Cardiac fibroblast (primary cell): ENCODE measurements at regions not wholly inside any gene's neighbourhood (a gene's known extent, or its start where the extent isn't known, plus 50 kb on each side); places are given as distances from the start of the nearest gene placed in this dataset.

Source experiments
- DNase-seq, 2 donors: peaks; one replicate each; pipeline versions ENCODE4 v3.0.0 to v3.0.0-alpha.2; 2010; ENCODE audit warnings: low read depth in 2 of 2
- H3K4me3 ChIP-seq, 2 donors: replicated peaks in 1 of 2; 1 replicate in 1 of 2; 2 replicates in 1 of 2; pipeline ENCODE4 v1.5.1; 2011; ENCODE audit warnings: low read depth in 2 of 2, low read length in 2 of 2, mild to moderate bottlenecking in 2 of 2, moderate library complexity in 1 of 2
- CTCF ChIP-seq: IDR thresholded peaks from one replicate; pipeline ENCODE4 v1.5.1; 2011; ENCODE audit warnings: low read depth, mild to moderate bottlenecking, low read length, inconsistent platforms

DNA sequence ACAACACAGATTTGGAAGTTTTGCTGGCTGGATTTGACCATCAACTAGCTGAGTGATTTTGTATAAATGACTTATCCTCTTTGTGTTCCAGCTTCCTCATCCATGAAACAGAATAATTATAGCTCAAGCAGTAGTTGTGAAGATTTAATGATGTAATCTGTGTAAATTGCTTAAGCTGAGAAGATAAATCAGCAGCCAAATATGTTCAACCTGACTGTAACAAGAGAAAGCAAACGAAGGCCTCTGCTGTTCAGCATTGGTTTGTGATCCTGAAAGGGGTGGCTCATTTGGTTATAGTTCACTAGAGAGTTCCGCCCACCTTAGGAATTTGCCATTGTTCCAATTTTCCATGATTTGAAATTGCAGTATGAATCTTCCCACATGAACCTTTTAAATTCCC is 75.7 kb upstream of the CCDC112 start:
- peak; percentile 46 to 49 for DNase-seq
- no peak overlapping the region for H3K4me3 ChIP-seq
- no peak for TF ChIP-seq CTCF

- H3K4me3 ChIP-seq, result no peak overlapping the region
- DNase-seq, result no peak
- TF ChIP-seq CTCF, result no peak
Measured at GRCh38 chr5:115369430-115370144, 73.1 kb upstream of the CCDC112 start.

DNA sequence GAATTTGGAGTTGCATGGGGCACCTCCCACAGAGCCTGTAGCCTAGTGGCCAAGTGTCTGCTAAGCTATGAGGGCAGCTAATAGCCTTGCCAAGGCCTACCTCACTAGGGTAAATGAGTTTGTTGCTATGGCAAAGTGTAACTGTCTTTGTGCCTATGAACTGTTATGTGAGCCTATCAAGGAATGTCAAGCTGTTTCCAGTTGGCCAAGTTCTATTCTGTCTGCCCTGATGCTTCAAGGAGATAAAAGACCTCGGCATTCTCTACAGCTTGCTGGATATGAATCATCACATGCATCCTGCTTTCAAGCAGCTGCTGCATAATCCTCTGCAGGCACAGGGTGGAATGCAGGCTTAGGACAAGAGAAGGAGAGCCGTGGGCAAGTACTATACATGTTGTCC is 69.8 kb upstream of the CCDC112 start:
- DNase-seq, result peak; percentile 94

DNA sequence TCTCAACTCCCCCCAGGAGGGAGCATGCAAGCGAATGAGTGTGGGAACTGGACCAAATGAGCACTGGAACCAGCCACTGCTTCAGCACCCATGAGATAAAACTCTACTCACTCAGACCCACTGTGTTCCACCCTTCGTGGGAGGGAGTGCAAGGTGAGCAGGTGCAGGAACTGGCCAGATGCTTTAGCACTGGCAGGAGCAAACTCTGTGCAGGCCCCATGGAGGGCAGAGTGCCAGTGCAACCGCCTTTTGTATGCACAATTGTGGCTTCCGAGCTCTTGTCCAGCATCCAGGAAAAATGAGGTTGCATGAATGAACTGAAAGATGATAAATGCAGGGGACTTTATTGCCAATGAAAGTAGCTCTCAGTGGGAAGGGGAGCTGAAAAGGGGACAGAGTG is 67.4 kb upstream of the CCDC112 start:
- no peak for TF ChIP-seq CTCF
- H3K4me3 ChIP-seq, result no peak overlapping the region
- no peak for DNase-seq

More for the DNA sequence above, 69.8 kb upstream of the CCDC112 start:
- no peak overlapping the region for H3K4me3 ChIP-seq
- peak; percentile 3 for TF ChIP-seq CTCF

DNA sequence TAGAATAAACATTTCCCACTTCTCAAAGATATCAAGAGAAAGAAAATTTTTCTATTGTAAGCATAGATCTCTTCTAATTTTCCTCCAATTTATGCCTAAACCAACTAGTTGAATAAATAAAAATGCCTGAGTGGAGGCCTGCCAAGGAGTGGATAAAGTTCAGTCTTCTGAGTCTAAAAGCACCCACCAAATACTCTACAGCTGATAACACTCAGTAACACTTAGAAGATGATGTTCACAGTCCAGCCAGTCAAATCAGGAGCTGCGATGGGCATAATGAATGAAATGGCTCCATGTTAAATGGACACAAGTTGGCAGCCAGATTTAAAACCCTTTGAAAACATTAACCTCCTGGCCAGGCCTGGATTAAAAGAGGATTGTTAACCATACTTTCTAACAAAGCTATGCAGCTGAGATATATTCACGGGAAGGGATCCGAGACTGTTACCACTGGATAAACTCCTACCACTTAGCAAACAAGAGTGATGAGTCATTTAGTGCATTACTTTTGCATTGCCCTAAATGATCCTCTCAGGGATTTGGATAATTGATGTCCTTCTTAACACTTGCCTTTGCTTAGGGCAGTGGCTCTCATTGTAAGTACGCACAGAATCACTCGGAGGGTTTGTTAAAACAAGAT is 63.7 kb upstream of the CCDC112 start:
- H3K4me3 ChIP-seq, result no peak overlapping the region
- TF ChIP-seq CTCF, result no peak
- peak in 1 of 2 donors; percentile 21 for DNase-seq

DNA sequence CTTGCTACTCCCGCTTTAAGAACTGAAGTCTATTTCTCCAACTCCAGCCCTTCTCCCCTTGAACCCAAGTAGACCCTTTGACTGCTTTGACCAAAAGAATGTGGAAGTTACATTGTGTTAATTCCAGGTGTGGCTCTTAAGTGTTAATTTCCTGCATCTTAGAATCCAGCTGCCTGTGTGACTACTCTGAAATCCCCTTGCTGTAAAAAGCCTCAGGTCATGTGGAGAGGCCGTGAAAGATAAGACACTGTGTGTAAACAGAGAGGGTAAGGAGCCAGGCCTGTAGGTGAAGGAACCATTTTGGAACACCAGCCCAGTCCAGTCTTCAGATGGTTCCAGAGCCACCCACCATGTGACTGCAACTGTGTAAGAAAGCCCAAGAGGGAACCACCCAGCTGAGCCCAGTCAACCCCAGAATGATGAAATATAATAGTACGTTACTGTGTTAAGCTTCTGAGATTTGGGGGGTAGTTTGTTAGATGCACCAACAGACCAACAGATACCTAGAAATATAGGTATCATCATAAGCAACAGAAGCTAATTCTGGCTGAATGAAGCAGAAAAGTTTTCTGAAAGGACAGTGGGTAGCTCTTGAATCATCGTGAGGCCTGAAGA is 59.4 kb upstream of the CCDC112 start:
- no peak for DNase-seq
- H3K4me3 ChIP-seq, result no peak overlapping the region
- no peak for TF ChIP-seq CTCF
